Keratinocyte (primary cell): ENCODE measurements at regions not wholly inside any gene's neighbourhood (a gene's known extent, or its start where the extent isn't known, plus 50 kb on each side); places are given as distances from the start of the nearest gene placed in this dataset.

Experiments used
- DNase-seq: peaks from one replicate; pipeline ENCODE4 v3.0.0-alpha.2; 2011; ENCODE audit warnings: low read depth, missing footprints, low spot score
- FAIRE-seq: peaks from 2 replicates; lab custom pipeline; 2011; peaks lifted over from hg19 to GRCh38; lab: Jason Lieb, UNC
- H2AFZ ChIP-seq: 2 replicates; pipeline ENCODE4 v1.6.0; 2012; ENCODE audit warnings: low read length, control low read depth, inconsistent platforms; ENCODE audit not compliant: control insufficient read depth
- H3K27ac ChIP-seq: 2 replicates; pipeline ENCODE4 v1.5.1; 2011; ENCODE audit warnings: low read length; ENCODE audit not compliant: control insufficient read depth, insufficient read depth
- H3K27me3 ChIP-seq: 3 replicates; pipeline ENCODE4 v1.6.0; 2011; ENCODE audit warnings: low read length; ENCODE audit not compliant: control insufficient read depth, insufficient read depth; ENCODE audit errors: extremely low read depth
- H3K36me3 ChIP-seq, 2 experiments: 2 replicates in 1 of 2; 3 replicates in 1 of 2; pipeline ENCODE4 v1.5.1; 2011; ENCODE audit warnings: low read length in 2 of 2, mild to moderate bottlenecking in 1 of 2; ENCODE audit not compliant: control insufficient read depth in 2 of 2, insufficient read depth in 2 of 2; ENCODE audit errors: extremely low read depth in 1 of 2
- H3K4me1 ChIP-seq: 3 replicates; pipeline ENCODE4 v1.5.1; 2011; ENCODE audit warnings: low read length; ENCODE audit not compliant: control insufficient read depth, insufficient read depth; ENCODE audit errors: extremely low read depth
- H3K4me2 ChIP-seq: 3 replicates; pipeline ENCODE4 v1.6.0; 2011; ENCODE audit warnings: low read depth, low read length; ENCODE audit not compliant: control insufficient read depth, insufficient read depth; ENCODE audit errors: extremely low read depth
- H3K4me3 ChIP-seq, 3 experiments: fragments of 200-600 bp in 1 of 3; sonication (generic) in 1 of 3; 2 replicates in 2 of 3; 3 replicates in 1 of 3; pipeline ENCODE4 v1.5.1; 2011 to 2016; ENCODE audit warnings: low read length in 3 of 3, mild to moderate bottlenecking in 3 of 3, control low read depth in 2 of 3, inconsistent platforms in 1 of 3, low read depth in 1 of 3, mixed read lengths in 1 of 3, mixed run types in 1 of 3, moderate library complexity in 1 of 3; ENCODE audit not compliant: control insufficient read depth in 2 of 3, insufficient read depth in 2 of 3; ENCODE audit errors: extremely low read depth in 1 of 3
- H3K79me2 ChIP-seq: 2 replicates; pipeline ENCODE4 v1.6.0; 2012; ENCODE audit warnings: low read length; ENCODE audit not compliant: control insufficient read depth, insufficient read depth
- H3K9ac ChIP-seq: 3 replicates; pipeline ENCODE4 v1.6.0; 2011; ENCODE audit warnings: low read length; ENCODE audit not compliant: control insufficient read depth, insufficient read depth; ENCODE audit errors: extremely low read depth
- H3K9me1 ChIP-seq: 3 replicates; pipeline ENCODE4 v1.6.0; 2011; ENCODE audit warnings: low read length; ENCODE audit not compliant: control insufficient read depth, insufficient read depth; ENCODE audit errors: extremely low read depth
- H3K9me3 ChIP-seq: 2 replicates; pipeline ENCODE4 v1.5.1; 2012; ENCODE audit warnings: low read depth, low read length; ENCODE audit not compliant: control insufficient read depth
- H4K20me1 ChIP-seq: 3 replicates; pipeline ENCODE4 v1.6.0; 2011; ENCODE audit warnings: low read length; ENCODE audit not compliant: control insufficient read depth, insufficient read depth; ENCODE audit errors: extremely low read depth
- EZH2 ChIP-seq: IDR thresholded peaks from one replicate; pipeline ENCODE4 v1.6.1; 2012; ENCODE audit warnings: inconsistent platforms, mild to moderate bottlenecking, low read length, moderate library complexity
- dilution Hi-C: fragments of 300-500 bp; cut with MboI; formaldehyde crosslinking; loops from one replicate; pipeline ENCODE4 v1.7.0; 2020; ENCODE audit warnings: low sequenced_read_pairs; ENCODE audit not compliant: extremely low pct_ligation_motif_present
- TF ChIP-seq, protein P1 (sequence below), 3 experiments: IDR thresholded peaks in 1 of 3; conservative IDR thresholded peaks in 1 of 3; optimal IDR thresholded peaks in 1 of 3; 2 replicates in 2 of 3; 3 replicates in 1 of 3; pipeline versions ENCODE3 to v1.5.1; 2011; ENCODE audit warnings: low read length in 3 of 3, mild to moderate bottlenecking in 3 of 3, moderate library complexity in 2 of 3, control low read depth in 1 of 3, inconsistent platforms in 1 of 3; ENCODE audit not compliant: insufficient read depth in 2 of 3; ENCODE audit errors: extremely low read depth in 1 of 3

DNA sequence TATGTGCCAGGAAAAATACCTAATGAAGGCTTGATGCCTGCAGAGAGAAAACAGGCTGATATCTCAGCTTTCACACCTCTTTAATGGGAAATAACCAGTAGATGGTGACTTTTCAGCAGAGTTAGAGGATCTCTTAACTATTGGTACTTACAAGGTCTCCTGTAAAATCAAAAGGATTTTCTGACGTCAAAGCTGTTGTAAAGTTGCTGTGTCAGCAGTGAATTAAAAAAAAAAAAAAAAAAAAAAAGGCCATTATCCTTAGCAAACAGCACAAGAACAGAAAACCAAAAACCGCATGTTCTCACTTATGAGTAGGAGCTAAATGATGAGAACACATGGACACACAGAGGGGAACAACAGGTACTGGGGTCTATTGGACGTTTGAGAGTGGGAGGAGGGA is 349.1 kb downstream of the AMY1C start:
- Histone ChIP-seq H3K9me1 (no peaks in the 10 kb centered on the region), H3K27ac (no peak overlapping the region), H4K20me1 (no peaks in the 10 kb centered on the region), H2AFZ (no peak overlapping the region), H3K36me3 (no peaks in the 10 kb centered on the region), H3K4me1 (no peaks in the 10 kb centered on the region), H3K4me3 (no peak overlapping the region), H3K79me2 (no peaks in the 10 kb centered on the region), H3K4me2 (no peak overlapping the region), H3K9me3 (peaks cover 2% of the 10 kb centered on the region), H3K9ac (no peak overlapping the region), H3K27me3 (no peaks in the 10 kb centered on the region)
- FAIRE-seq = no peak
- no peak for DNase-seq
- dilution Hi-C loops = no loop called here
- TF ChIP-seq, protein P1, sequence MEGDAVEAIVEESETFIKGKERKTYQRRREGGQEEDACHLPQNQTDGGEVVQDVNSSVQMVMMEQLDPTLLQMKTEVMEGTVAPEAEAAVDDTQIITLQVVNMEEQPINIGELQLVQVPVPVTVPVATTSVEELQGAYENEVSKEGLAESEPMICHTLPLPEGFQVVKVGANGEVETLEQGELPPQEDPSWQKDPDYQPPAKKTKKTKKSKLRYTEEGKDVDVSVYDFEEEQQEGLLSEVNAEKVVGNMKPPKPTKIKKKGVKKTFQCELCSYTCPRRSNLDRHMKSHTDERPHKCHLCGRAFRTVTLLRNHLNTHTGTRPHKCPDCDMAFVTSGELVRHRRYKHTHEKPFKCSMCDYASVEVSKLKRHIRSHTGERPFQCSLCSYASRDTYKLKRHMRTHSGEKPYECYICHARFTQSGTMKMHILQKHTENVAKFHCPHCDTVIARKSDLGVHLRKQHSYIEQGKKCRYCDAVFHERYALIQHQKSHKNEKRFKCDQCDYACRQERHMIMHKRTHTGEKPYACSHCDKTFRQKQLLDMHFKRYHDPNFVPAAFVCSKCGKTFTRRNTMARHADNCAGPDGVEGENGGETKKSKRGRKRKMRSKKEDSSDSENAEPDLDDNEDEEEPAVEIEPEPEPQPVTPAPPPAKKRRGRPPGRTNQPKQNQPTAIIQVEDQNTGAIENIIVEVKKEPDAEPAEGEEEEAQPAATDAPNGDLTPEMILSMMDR (optimal IDR thresholded peaks at IDR 0.05 in 1 of 3, IDR thresholded peaks at IDR 0.05 in 1 of 3, conservative IDR thresholded peaks at IDR 0.05 in 1 of 3; ENCODE audit: extremely low read depth in 1 of 3, insufficient read depth in 2 of 3, low read length in 3 of 3) = no peak
- no peak for TF ChIP-seq EZH2

DNA sequence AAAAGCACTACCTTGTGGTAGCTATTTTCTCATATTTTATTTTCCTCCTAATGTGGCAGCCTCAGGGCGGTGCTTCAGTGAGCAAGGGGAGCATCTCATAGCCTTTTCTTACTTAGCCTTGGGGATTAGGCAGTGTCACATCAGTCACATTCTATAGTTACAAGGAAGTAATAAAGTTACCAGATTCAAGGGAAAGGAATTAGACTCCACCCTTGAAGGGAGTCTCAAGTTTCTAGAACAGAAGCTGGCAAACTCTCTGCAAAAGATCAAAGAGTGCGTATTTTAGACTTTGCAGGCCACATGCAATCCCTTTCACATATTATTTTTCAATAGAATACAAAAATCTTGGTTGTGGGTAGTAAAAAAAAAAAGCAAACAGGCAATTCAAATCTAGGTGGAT is 350.4 kb downstream of the AMY1C start:
- no peak overlapping the region for H3K27ac ChIP-seq
- no peaks in the 10 kb centered on the region for H3K79me2 ChIP-seq
- H3K4me2 ChIP-seq = no peak overlapping the region
- dilution Hi-C loops = no loop called here
- no peaks in the 10 kb centered on the region for H3K4me1 ChIP-seq
- H3K27me3 ChIP-seq = no peaks in the 10 kb centered on the region
- DNase-seq (no peak), FAIRE-seq (no peak)
- H4K20me1 ChIP-seq = no peaks in the 10 kb centered on the region
- peaks cover 2% of the 10 kb centered on the region for H3K9me3 ChIP-seq
- TF ChIP-seq, protein P1 (optimal IDR thresholded peaks at IDR 0.05 in 1 of 3, IDR thresholded peaks at IDR 0.05 in 1 of 3, conservative IDR thresholded peaks at IDR 0.05 in 1 of 3; ENCODE audit: extremely low read depth in 1 of 3, insufficient read depth in 2 of 3, low read length in 3 of 3) = no peak
- no peak for TF ChIP-seq EZH2
- H3K4me3 ChIP-seq = no peak overlapping the region
- H3K36me3 ChIP-seq = no peaks in the 10 kb centered on the region
- H3K9ac ChIP-seq = no peak overlapping the region
- H2AFZ ChIP-seq = no peak overlapping the region
- no peaks in the 10 kb centered on the region for H3K9me1 ChIP-seq
